ENCODE measurements at regions not wholly inside any gene's neighbourhood (a gene's known extent, or its start where the extent isn't known, plus 50 kb on each side); places are given as distances from the start of the nearest gene placed in this dataset.
"Not testable (repeated sequence)": the region's sequence is repeated elsewhere in the genome, so short reads cannot be mapped to it uniquely, and the experiment has no call there.

GRCh38 chr2:18049325-18049724 is 170.9 kb downstream of the KCNS3 start:
- CTCF ChIA-PET, result no interaction called here
- no peak for DNase-seq
- Mint-ChIP-seq H3K4me1 (no peaks in the 10 kb centered on the region), H3K27me3 (no peaks in the 10 kb centered on the region), H3K27ac (no peak overlapping the region), H3K9me3 (no peaks in the 10 kb centered on the region), H3K36me3 (no peaks in the 10 kb centered on the region), H3K4me3 (no peak overlapping the region)

- DNase-seq, result no peak
- Mint-ChIP-seq H3K27ac (no peak overlapping the region), H3K4me3 (no peak overlapping the region), H3K27me3 (no peaks in the 10 kb centered on the region), H3K9me3 (no peaks in the 10 kb centered on the region), H3K36me3 (no peaks in the 10 kb centered on the region), H3K4me1 (no peaks in the 10 kb centered on the region)
- CTCF ChIA-PET, result interaction anchor here (0.6 kb wide), 1 partner anchor 537 kb away, joined by 3 read pairs; no protein-coding TSS in a partner anchor
These were observed 169.6 kb downstream of the KCNS3 start for GRCh38 chr2:18047896-18048657.

GRCh38 chr2:18047213-18047611 is 168.7 kb downstream of the KCNS3 start:
- CTCF ChIA-PET, result no interaction called here
- DNase-seq, result no peak
- no peaks in the 10 kb centered on the region for H3K4me1 Mint-ChIP-seq
- H3K4me3 Mint-ChIP-seq, result no peak overlapping the region
- H3K27me3 Mint-ChIP-seq, result no peaks in the 10 kb centered on the region
- H3K27ac Mint-ChIP-seq, result no peak overlapping the region
- H3K36me3 Mint-ChIP-seq, result no peaks in the 10 kb centered on the region
- H3K9me3 Mint-ChIP-seq, result no peaks in the 10 kb centered on the region

GRCh38 chr2:18046558-18047212 is 168.2 kb downstream of the KCNS3 start:
- Mint-ChIP-seq H3K4me1 (no peaks in the 10 kb centered on the region), H3K27me3 (no peaks in the 10 kb centered on the region), H3K9me3 (no peaks in the 10 kb centered on the region), H3K4me3 (no peak overlapping the region), H3K27ac (no peak overlapping the region), H3K36me3 (no peaks in the 10 kb centered on the region)
- DNase-seq, result no peak
- CTCF ChIA-PET, result no interaction called here

DNA sequence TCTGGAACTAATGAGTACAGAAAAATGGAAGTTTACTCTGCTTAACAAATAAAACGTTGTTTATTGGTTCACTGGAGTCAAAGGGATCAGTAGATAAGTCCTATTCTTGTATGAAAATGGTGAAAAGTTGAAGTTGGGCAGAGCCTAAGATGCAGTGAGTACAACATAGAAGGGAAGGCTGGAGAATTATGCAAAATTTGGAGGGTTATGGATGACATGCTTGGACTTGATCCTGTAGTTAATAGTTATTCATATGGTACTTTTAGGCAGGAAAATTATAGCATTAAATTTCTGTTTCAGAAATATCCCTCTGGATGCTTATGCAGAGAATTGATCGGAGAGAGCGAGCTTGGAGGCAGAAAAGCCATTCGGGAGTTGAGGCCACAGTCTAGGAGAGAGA is 167.6 kb downstream of the KCNS3 start:
- Mint-ChIP-seq H3K4me3 (no peak overlapping the region), H3K4me1 (no peaks in the 10 kb centered on the region), H3K27me3 (no peaks in the 10 kb centered on the region), H3K9me3 (no peaks in the 10 kb centered on the region), H3K36me3 (no peaks in the 10 kb centered on the region), H3K27ac (no peak overlapping the region)
- no peak for DNase-seq
- CTCF ChIA-PET, result no interaction called here

DNA sequence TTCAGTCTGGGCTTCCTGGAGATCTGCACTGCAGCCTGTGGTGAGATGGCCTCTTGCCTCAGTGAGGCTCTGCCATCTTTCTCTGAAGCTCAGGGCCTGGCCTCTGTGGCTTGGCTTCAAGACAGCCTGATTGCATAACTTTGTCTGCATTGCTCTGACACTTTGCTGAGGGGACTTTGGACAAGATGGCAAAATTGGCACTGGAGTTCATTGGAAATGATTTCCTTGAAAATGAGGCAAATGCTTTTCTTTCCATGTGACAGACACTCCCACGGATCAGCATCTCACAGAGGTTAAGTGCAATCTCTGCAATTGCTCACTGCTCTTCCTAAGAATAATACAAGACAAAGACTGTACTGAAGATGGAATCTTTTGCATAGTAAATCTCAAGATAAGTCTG is 166.8 kb downstream of the KCNS3 start:
- Mint-ChIP-seq H3K9me3 (no peaks in the 10 kb centered on the region), H3K27me3 (no peaks in the 10 kb centered on the region), H3K4me1 (no peaks in the 10 kb centered on the region), H3K4me3 (no peak overlapping the region), H3K27ac (no peak overlapping the region), H3K36me3 (no peaks in the 10 kb centered on the region)
- CTCF ChIA-PET, result no interaction called here
- no peak for DNase-seq

- H3K27ac Mint-ChIP-seq, CTCF ChIA-PET, H3K27me3 Mint-ChIP-seq, H3K36me3 Mint-ChIP-seq, H3K4me1 Mint-ChIP-seq, DNase-seq, H3K4me3 Mint-ChIP-seq: not testable (repeated sequence)
- H3K9me3 Mint-ChIP-seq, result peaks cover 16% of the 10 kb centered on the region
These were observed 138.9 kb downstream of the KCNS3 start for GRCh38 chr2:18017381-18017780.

- H3K27ac Mint-ChIP-seq, result no peak overlapping the region
- CTCF ChIA-PET, result no interaction called here
- H3K4me3 Mint-ChIP-seq, result no peak overlapping the region
- no peaks in the 10 kb centered on the region for H3K27me3 Mint-ChIP-seq
- DNase-seq, result no peak
- H3K4me1 Mint-ChIP-seq, result no peaks in the 10 kb centered on the region
- H3K36me3 Mint-ChIP-seq, result no peaks in the 10 kb centered on the region
- peaks cover 4% of the 10 kb centered on the region for H3K9me3 Mint-ChIP-seq
These were observed 131.4 kb downstream of the KCNS3 start for GRCh38 chr2:18009891-18010290.

DNA sequence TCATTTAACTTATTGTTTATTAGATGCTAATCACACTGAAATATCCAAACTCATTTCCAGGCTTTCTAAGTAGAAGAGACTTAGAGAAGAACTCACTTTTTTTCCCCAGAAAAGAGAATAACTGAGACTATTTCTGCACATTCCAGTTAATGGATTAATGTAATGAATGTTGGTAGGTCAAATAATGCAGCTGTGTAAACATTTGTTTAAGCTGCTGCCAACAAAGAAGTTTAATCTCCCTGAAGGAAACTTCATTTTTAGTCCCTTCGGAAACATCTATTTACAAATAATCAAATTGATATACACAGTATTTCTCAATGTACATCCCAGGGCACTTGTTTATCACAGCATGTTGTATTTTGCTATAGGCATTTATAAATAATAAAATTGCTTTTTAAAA is 126.9 kb downstream of the KCNS3 start:
- CTCF ChIA-PET, result no interaction called here
- no peaks in the 10 kb centered on the region for H3K4me1 Mint-ChIP-seq
- H3K4me3 Mint-ChIP-seq, result no peak overlapping the region
- DNase-seq, result no peak
- H3K9me3 Mint-ChIP-seq, result peaks cover 4% of the 10 kb centered on the region
- no peak overlapping the region for H3K27ac Mint-ChIP-seq
- H3K36me3 Mint-ChIP-seq, result no peaks in the 10 kb centered on the region
- H3K27me3 Mint-ChIP-seq, result no peaks in the 10 kb centered on the region

GRCh38 chr2:18001671-18002070 is 123.2 kb downstream of the KCNS3 start:
- Mint-ChIP-seq H3K4me3 (no peak overlapping the region), H3K27me3 (no peaks in the 10 kb centered on the region), H3K36me3 (no peaks in the 10 kb centered on the region), H3K9me3 (peaks cover 6% of the 10 kb centered on the region), H3K4me1 (no peaks in the 10 kb centered on the region), H3K27ac (no peak overlapping the region)
- CTCF ChIA-PET, result no interaction called here
- no peak for DNase-seq

DNA sequence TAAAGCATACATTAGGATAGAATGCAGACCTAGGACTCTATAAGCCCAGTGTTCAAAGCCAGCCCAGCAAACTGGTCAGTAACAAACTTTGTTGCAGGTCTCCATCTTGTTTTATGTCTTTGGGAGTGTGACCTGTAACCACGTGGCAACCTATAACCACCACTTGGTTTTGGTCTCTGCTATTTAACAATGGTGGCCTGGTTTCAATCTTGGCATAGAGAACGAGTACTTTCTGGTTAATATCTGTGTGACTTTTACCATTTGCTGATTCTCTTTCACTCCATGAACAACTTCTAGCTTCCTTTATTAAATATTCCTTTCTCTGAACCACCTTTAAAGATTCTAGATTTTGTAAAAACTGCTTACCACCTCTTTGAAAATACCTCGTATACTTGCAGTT is 118.5 kb downstream of the KCNS3 start:
- no peak for DNase-seq
- peaks cover 8% of the 10 kb centered on the region for H3K9me3 Mint-ChIP-seq
- no peak overlapping the region for H3K27ac Mint-ChIP-seq
- H3K4me3 Mint-ChIP-seq, result no peak overlapping the region
- CTCF ChIA-PET, result no interaction called here
- H3K27me3 Mint-ChIP-seq, result no peaks in the 10 kb centered on the region
- H3K4me1 Mint-ChIP-seq, result no peaks in the 10 kb centered on the region
- no peaks in the 10 kb centered on the region for H3K36me3 Mint-ChIP-seq

DNA sequence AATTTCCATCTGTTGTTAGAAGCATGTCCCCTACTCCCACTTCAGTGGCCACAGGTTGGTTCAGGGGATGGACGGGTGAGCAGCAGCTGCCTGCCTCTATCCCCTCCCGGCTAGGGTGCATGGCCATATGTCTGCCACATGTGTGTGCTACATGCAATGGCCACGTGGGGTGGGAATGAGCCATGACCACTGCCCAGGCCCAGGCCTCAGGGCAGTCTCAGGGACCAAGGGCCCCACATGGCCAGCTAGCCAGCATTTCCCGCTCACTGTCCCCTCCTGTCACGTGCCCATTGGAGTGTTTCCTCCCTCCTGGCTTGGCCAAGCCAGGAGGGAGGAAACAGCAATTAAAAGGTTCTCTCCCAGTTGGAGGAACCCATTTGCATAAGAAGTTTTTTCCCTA is 117.1 kb downstream of the KCNS3 start:
- DNase-seq, result no peak
- Mint-ChIP-seq H3K36me3 (no peaks in the 10 kb centered on the region), H3K9me3 (peaks cover 8% of the 10 kb centered on the region), H3K4me1 (no peaks in the 10 kb centered on the region), H3K27ac (no peak overlapping the region), H3K27me3 (no peaks in the 10 kb centered on the region), H3K4me3 (no peak overlapping the region)
- CTCF ChIA-PET, result no interaction called here
